ENCODE measurements at regions not wholly inside any gene's neighbourhood (a gene's known extent, or its start where the extent isn't known, plus 50 kb on each side); places are given as distances from the start of the nearest gene placed in this dataset.

DNA sequence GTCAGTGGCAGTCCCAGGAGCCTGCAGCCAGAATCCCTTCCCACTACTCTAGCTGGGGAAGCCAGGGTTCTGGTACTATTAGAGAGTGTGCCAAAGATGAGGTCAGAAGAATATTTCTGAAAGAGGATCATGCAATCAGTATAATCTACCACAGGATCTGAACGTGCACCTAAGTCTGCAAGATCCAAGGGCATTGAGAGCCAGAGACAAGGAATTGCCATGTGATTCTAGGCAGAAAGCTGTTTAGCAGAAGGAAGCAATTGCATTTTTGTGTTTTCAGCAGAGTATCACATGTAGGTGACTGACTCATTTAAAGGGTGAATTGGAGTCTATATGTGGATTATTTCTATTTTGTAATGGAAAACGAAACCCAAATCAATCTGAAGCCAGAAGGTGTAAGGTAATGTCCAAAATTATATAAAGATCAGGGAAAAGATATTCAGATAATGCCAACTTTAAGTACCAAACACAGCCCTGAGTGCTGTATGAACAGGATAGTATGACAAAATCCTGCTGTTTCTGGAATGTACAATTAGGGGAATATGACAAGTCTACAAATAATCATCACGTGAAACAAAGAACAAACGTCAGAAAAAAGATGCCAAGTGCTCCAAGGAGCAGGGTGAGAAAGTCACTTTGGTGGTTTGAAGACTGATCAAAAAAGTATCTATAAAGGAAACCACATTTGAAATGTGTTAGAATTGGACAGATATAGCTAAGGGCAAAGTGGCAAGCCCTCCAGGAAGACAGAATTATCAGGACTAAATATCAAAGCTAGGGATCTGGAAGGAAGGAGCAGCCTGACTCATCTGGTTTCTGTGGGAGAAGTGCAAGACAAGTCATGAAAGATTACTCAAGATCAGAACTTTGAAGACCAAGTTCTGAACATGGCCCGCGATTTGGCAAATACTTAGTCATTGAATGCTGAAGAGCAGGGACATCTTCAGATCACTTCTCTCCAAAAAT lies 1036.6 kb downstream of the NTRK3 start:
- no peak for DNase-seq

DNA sequence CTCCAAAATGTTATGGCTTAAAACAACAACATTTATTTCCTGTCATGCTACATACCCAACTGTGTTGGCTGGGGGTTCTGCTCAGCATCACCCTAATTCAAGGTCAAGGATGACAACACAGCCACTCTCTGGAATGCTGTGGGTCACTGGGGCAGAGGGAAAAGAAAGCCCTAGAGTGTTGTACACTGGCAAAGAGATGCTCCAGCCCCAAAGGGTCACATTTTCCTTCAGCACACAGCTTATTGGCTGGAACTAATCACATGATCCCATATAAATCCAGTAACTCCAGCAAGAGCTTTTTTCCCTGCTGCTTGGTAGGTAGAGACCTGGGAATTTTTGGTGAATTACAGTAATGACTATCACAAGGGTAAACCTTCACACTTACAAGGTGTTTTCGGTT lies 1041.4 kb downstream of the NTRK3 start:
- no peak for DNase-seq

DNA sequence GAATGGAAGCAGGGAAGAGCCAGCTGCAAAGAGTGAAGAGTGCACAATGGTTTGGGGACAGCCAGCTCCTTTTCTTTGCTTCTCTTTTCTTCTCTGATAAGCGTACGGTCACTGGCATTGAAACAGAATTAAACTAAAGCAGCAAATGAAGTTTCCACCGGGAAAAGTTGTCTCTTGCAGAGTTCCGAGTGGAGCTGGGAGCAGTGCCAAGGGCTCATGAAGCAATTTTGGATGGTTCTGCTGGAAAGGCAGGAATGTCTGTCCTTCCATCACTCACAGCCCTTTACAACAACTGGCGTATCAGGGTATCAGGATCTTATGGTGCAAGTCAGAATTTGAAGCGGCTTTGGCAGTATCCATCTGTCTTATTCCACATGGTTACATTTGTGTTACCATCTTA lies 1042.9 kb downstream of the NTRK3 start:
- DNase-seq: no peak

DNA sequence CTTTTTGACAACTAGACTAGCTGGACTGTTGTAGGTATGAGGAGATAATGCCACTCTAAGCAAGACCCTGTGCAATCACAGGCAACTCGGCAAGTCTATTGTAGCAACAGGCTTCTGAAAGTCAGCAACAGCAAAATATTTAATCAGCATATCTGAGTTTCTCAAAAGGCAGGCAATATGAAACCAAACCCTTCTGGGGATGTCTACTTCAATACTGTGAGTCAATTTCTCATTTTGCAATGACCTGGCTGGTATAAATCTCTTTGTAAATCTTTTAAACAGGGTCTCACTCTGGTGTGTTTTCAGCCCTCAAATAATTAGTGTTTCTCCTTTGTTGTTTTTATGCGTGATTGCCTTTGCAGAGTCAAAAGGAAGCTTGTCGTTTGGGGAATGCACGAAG lies 1044.5 kb downstream of the NTRK3 start:
- no peak for DNase-seq

DNA sequence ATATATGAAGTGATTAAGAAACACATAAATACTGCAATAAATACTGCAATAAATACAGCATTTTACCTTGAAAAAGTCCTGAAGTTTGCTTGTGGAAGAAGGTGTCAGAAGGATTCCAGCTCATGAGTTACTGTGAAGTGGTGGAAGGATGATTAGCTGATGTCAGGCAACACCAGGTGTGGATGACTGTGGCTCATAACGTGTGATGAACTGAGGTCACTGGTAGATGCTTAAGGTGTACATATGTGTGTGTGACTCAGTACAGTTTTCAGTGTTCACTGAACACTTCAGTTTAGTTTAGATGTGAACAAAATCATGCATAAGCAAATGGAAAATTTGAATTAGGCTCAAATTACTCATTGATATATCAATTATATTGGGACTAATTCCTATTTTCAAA lies 1045.0 kb downstream of the NTRK3 start:
- no peak for DNase-seq

DNA sequence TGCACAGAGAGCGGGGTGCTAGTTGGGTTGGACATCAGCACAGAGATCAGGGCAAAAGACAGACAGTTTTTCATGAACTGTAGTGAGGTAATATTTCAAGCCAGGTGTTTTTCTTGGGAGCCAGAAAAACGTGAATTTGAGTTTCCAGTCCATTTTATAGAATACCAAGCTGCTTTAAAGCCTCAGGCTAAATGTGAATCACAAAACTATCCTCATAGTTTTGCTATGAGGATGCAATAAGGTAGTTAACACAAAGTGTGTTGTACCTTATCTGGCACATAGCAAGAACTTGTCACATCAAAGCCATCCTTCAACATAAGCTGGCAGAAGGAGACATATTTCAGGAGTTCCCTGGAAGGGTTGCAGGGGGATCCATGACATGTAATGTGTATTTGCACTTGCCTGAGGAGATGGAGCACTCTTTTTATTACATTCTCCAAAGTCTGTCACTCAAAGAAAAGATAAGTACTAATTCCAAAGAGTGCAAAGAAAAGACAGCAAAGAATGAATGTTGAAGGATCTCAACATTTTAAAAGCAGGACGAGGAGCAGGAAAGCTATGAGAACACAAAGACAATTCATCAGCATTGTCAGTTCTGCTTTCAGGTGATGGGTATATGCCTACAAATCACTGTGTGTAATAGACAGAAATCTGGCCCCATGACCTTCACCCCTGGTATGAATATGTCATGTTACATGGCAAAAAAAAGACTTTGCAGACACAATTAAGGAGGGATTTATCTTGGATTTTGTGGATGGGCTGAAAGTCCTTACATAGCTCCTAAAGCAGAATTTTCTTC lies 1046.4 kb downstream of the NTRK3 start:
- DNase-seq: no peak

DNA sequence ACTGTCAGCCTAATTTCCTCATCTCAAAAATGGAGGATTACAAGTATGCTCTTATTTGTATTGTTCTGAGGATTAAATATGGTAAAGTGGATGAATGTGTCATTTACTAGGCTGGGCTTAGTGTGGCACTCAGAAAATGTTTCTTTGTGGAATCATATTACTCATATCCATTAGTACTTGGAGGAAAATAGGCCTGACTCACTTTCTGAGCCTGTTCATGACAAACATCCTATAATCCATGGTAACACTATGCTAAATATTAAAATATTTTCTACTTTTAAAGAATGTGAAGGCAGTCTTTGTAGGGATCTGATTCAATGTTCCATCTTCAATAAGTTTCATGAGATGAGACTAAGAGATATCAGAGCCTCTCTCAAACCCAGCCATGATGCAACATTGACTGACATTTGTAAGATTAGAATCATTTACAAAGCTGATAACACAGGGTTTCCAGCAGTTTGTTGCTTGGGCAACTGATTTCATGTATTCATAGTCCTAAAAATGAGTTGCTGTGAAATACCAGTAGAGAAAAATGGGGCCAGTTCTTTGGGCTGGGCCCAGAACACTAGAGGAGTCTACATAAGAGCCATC lies 1048.5 kb downstream of the NTRK3 start:
- no peak for DNase-seq

DNA sequence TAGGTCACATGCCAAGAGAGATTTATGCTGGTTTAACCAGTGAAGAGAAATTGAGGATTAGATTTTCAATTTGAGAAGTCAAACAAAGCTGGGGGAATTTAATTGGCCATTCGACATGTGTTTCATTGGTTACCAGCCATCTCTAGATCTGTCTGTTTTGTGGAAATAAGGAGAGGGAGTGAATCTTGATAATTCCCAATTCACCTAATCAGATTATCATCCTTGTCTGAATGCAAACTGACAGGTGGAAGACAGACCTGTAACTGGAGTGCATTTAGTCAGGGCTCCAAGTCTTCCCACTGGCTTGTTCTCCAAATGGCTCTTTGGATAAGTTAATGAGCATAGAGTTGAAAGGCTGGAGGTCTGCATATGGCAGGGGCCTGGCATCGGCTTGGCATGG lies 1049.3 kb downstream of the NTRK3 start:
- no peak for DNase-seq

DNA sequence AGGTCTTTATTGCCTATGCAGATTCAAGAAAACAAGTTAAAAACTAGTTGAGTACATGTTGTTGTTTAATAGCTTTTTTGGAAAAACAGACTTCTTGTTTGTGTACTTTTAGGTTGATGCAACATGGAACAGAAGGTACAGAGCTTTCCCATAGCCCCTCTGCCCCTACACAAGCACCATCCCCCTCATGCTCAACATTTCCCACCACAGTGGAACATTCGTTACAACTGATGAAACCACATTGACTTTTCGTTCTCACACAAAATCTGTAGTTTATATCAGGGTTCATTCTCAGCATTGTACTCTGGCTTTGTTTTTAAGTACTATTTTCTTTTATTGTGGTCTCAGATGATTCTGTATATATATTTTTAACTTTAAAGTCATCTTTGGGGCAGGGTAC lies 1054.6 kb downstream of the NTRK3 start:
- no peak for DNase-seq

DNA sequence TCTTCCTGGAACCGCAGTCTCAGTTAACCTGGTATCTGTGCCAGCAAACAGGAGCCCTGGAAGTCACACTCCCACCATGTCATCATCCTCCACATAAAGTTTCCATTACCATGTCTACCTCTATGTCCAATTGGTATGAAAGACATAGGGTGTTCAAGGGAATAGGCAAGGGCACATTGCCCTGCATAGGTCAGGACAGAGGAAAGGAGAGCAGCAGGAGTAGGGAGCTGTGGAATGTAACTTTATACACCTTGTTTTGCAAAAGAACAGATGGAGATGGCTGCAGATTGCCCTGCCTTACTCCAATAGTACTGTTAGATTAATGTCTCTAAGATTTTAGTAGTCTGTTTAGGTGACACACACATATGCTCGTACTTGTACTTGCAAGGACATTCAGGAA lies 1056.4 kb downstream of the NTRK3 start:
- no peak for DNase-seq

DNA sequence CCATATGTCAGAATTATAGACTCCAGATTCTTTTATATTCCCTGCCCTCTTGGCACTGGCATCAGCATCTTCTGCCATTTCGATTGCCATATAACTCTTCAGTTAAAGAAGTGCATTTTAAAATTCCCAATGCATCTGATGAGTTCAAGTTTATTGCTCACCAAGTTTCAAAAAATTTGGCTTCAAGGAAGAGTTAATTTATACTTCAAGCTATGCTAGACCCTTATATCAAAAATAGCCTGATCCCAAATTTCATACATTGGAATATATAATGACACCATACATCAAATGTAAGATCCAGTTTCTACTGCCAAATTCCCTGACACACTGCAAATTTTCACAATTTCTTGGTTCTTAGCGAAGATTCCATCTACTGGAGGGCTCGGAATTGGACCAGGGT lies 1058.6 kb downstream of the NTRK3 start:
- DNase-seq: no peak

DNA sequence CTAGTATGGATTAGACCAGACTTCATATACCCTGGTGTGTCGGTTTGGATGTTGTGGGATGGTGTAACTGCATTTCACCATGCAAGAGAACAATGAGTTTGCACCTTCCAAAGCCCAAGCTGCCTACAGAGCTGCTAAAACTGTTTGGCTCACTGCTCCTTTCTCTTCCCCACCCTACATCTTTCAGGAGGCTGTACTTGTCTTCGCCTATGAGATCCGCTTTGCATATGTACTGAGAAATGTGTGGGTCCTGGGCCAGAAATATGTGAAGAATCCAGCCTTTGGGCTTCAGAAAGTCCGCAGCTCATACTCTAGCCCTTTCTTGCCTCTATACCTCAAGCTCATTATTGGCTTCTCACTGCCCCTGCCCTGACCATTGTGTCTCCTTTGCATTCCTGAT lies 1060.0 kb downstream of the NTRK3 start:
- DNase-seq: no peak

DNA sequence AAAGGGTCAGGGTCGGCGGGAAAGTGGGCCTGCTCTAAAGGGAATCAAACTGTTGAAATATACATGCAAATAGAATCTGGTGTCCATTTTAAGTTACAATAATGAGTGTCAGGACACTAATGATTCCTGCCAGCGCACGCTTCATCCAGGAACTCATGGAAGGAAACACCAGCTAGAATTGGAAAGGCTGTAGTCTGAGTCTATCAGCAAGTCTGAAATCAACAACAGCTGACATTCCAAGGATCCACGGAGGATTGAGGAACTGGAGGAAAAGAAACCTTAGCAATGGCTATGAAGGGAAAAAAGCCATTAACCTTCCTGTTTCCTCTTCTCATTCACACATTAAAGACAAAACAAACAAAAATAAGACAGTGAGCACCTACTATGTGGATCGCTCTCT lies 1063.1 kb downstream of the NTRK3 start:
- DNase-seq: no peak

DNA sequence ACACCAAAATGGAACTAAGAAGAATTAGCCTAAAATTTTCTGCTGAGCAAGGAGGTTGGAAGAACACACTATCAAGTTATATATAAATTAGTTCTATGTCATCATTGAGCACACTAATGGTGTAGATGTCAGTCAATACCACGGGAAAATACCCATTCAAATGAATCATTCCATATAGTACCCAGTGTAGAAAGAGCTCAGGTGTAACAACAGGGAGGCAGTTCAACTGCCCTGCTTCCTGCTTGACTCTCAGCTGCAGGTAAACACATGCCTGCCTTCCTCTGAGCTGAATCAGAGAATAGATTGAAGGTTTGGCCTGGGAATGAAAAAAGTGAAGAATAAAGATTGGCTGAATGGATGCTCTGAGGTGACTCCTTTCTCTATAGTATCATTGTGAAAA lies 1088.0 kb downstream of the AGBL1 start:
- DNase-seq: no peak

DNA sequence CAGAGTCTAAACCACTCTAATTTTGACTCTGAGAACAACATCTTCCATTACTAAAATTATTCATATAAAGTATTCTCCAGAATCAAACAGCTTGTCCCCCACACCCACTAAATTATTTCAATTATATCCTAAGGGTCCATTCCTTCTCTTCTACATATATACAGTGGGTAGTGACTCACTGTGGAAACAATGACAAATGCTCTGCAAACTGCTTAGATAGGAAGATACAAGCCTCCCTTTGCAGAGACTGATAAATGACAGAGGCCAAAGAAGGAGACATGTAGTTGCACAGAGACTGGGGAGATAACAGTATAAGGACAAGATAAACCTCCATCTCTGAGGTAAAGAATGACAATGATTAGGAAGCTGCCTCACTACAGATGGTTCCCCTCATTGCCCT lies 1087.4 kb downstream of the AGBL1 start:
- no peak for DNase-seq

DNA sequence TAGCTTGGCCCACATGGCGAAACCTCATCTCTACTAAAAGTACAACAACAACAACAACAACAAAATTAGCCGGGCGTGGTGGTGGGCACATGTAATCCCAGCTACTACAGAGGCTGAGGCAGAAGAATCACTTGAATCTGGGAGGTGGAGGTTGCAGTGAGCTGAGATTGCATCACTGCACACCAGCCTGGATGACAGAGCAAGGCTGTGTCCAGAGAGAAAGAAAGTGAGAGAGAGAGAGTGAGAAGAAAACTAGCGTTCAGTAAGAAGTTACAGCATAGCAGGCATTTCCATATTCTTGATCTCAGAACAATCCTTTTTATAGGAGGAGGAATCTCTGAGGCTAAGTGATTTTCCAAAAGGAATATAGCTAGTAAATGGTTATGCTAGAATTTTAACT lies 1076.1 kb downstream of the AGBL1 start:
- no peak for DNase-seq

DNA sequence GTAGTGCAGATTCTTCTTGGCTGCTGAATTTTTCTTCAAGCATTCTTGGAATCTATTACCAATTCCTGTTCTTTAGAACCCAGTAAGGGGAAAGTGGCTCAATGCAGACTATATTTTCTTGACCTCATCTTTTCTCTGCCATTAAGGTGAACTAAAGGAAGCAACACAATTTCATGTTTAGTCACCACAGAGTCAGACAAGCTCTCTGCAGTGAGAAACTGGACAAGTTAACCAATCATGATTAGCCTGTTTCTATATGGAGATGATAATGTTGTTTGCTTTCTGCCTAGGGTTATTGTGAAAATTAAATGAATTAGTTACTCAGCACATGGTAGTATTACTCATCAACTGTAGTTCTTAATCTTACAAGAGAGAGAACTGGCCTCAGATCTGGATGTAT lies 1075.1 kb downstream of the AGBL1 start:
- DNase-seq: no peak

DNA sequence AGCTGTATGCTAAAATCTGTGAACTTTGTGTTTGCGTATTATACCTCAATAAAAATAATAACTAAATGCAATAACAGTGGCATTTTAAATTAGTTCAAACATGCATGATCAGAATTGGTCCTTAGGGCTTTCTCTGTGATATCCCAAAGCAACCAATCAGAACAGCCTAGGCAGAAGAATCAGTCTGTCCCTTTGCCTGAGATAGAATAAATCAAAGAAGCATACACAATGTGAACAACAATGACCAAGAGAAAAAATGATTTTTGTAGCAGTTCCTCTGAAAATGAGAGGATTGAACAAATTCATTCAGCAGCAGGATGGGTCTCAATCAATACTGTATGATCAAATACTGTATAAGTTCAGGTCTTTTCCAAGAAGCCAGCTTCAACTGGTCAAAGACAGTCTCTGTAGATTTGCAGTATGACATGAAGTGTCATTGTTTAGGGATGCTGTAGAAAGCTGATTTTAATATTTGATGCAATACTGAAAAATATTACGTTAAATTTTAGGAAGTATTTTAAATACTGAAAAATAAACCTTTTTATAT lies 1071.6 kb downstream of the AGBL1 start:
- DNase-seq: no peak

DNA sequence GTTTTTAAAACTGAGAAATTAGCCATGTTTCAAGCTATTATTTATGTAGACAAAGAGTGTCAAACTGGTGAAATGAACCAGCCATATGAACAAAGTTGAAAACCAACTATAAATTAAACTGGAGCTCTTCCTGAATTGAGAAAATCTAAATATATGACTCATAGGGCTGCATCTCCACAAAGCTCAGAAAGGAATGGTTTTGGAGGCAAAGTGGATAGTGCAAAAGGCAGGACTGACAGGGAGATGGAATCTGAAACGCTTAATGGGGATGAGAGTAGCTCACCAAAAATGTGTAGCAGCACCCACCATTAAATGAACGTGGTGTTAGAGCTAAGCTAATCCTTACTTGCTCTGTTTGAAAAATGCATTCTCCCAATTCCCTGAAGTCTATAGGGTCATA lies 1066.0 kb downstream of the AGBL1 start:
- DNase-seq: no peak

DNA sequence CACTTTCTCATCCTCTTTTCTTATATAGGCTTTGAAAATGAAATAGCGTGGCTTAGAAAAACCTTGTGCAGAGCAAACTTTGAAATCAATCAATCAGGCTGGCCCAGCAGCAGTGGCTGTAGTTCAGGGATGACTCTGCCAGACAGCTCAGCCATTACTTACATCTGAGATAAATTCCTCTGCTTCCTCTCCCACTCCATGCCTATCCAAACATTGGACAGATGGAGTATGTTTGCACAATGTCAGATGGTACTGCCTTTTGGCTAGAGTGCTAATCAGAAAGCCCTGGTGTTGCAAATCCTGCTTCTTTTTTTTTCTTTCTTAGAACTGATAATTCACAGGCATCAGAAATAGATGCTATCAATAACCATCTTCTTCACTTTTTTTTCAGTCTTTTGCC lies 1065.1 kb downstream of the AGBL1 start:
- no peak for DNase-seq

DNA sequence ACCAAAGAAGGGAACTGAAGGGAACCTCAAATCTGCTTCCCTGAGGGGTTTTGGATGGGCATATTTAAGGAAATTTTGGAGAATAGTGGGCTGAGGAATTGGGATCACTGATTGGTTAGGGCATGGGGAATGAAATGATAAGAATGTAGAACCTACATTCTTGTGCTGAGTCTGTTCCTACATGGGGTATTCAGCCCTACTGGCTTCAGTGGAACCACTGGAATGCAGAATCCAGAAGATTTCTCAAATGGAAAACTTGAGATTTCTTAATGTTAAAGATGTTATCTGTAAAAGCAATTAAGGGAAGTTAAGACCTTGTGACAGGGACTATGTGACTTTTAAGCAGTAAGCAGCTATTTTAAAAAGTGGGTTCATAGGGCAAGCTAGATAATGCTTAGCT lies 1062.4 kb downstream of the AGBL1 start:
- DNase-seq: no peak

DNA sequence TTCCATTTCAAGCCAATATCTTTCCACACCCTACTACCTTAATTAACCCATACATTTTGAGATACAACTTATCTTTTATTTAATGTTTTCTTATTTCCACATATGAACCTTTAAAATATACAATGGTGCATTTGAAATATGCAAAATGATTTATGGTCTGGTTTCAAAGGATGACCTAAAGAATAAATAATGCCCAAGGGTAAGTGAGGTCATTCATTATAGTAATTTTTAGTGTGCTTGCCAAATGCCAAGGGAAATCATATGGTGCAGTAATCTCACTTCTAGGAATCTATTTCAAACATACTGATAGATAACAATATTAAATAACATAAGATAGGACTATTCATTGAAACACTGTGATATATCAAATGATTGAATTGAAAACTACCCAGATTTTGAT lies 1055.4 kb downstream of the AGBL1 start:
- no peak for DNase-seq

DNA sequence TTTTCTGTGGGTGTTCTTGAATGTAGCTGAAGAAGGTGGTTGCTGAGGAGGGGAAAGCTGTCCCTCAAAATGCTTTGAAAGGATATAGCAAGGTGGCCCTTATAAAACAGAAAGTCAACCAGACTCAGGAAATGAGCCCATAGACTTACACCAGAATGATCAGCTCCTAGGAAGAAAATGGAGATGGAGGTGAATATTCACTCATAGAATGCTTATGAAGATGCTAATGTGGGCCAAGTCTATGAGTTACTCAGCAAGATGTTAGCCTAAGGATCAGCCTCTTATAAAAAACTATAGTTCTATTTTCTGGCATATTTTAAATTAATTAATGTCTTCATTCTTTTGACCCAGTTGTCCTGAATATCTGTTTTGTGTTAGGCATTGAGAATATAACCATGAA lies 1054.0 kb downstream of the AGBL1 start:
- no peak for DNase-seq

DNA sequence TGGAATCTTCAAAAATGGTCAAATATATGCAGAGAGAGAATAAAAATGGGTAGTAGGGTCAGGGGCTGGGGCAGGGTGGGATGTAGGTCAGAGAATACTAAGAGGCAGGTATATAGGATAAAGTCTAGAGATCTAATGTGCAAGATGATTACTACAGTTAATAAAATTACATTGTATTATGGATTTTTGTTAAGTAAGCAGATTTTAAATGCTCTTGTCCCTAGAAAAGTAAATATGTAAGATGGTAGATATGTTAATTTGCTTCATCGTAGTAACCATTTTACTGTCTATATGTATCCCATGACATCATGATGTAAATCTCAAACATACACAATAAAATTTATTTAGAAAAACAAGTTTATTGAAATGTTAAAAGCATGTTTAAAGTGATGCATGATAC lies 1051.4 kb downstream of the AGBL1 start:
- DNase-seq: no peak

All from stimulated activated CD4-positive, alpha-beta T cell treated with anti-CD3 and anti-CD28 coated beads, Interleukin-2, amount 100 ng/mL, for 24 hours (primary cell).